ENCODE measurements at regions not wholly inside any gene's neighbourhood (a gene's known extent, or its start where the extent isn't known, plus 50 kb on each side); places are given as distances from the start of the nearest gene placed in this dataset.
"Not testable (repeated sequence)": the region's sequence is repeated elsewhere in the genome, so short reads cannot be mapped to it uniquely, and the experiment has no call there.

GRCh38 chr20:54922096-54922495, 446.7 kb downstream of the DOK5 start:
- Mint-ChIP-seq H3K4me3 (ENCODE audit: unreplicated experiment) (no peak overlapping the region), H3K27me3 (ENCODE audit: insufficient read depth, unreplicated experiment) (peaks cover 3% of the 10 kb centered on the region), H3K36me3 (ENCODE audit: insufficient read depth, unreplicated experiment) (no peaks in the 10 kb centered on the region), H3K27ac (ENCODE audit: unreplicated experiment) (no peak overlapping the region), H3K4me1 (ENCODE audit: low read depth, unreplicated experiment) (no peaks in the 10 kb centered on the region), H3K9me3 (ENCODE audit: unreplicated experiment) (no peaks in the 10 kb centered on the region)
- CTCF ChIA-PET = no interaction called here
- no TSS peak for BruUV-seq (replicated peaks)
- intact Hi-C loops (cut with micrococcal nuclease; ENCODE audit: unreplicated experiment) = no loop called here
- H3K9me3 ChIP-seq = peaks cover 3% of the 10 kb centered on the region; the same call in 1 of the 2 replicates
- no peak for TF ChIP-seq CTCF (IDR thresholded peaks at IDR 0.05; ENCODE audit: insufficient read depth in 1 of 2, low read depth in 1 of 2, low read length in 1 of 2, severe bottlenecking in 1 of 2, unreplicated experiment in 1 of 2)
- H3K27me3 ChIP-seq (replicated peaks; ENCODE audit: control insufficient read depth, insufficient read depth, low read length) = no peaks in the 10 kb centered on the region
- no peak for DNase-seq
- POLR2A ChIA-PET = no interaction called here
- no peak overlapping the region for H3K4me3 ChIP-seq (ENCODE audit: low read depth, low read length)
- no peaks in the 10 kb centered on the region for H3K4me1 ChIP-seq
- H3K36me3 ChIP-seq (ENCODE audit: control insufficient read depth, insufficient read depth, low read length) = no peaks in the 10 kb centered on the region

GRCh38 chr20:54920491-54920890, 445.1 kb downstream of the DOK5 start:
- POLR2A ChIA-PET = no interaction called here
- no peaks in the 10 kb centered on the region for H3K4me1 Mint-ChIP-seq (ENCODE audit: low read depth, unreplicated experiment)

GRCh38 chr20:54918993-54919392, 443.6 kb downstream of the DOK5 start:
- BruUV-seq (replicated peaks); POLR2A ChIA-PET; H3K36me3 Mint-ChIP-seq (ENCODE audit: insufficient read depth, unreplicated experiment); H3K4me3 Mint-ChIP-seq (ENCODE audit: unreplicated experiment); H3K9me3 Mint-ChIP-seq (ENCODE audit: unreplicated experiment); H3K27me3 ChIP-seq (replicated peaks; ENCODE audit: control insufficient read depth, insufficient read depth, low read length); H3K27me3 Mint-ChIP-seq (ENCODE audit: insufficient read depth, unreplicated experiment); H3K9me3 ChIP-seq; H3K36me3 ChIP-seq (ENCODE audit: control insufficient read depth, insufficient read depth, low read length); H3K27ac Mint-ChIP-seq (ENCODE audit: unreplicated experiment); H3K4me3 ChIP-seq (ENCODE audit: low read depth, low read length); intact Hi-C loops (cut with micrococcal nuclease; ENCODE audit: unreplicated experiment); H3K4me1 ChIP-seq; H3K4me1 Mint-ChIP-seq (ENCODE audit: low read depth, unreplicated experiment); DNase-seq: not testable (repeated sequence)
- CTCF ChIA-PET = interaction anchor here (0.8 kb wide), 1 partner anchor 395 kb away, joined by 3 read pairs; no protein-coding TSS in a partner anchor

More at GRCh38 chr20:54920491-54920890, 445.1 kb downstream of the DOK5 start:
- BruUV-seq (replicated peaks) = no TSS peak
- CTCF ChIA-PET = no interaction called here
- H3K27me3 Mint-ChIP-seq (ENCODE audit: insufficient read depth, unreplicated experiment) = peaks cover 3% of the 10 kb centered on the region
- no peaks in the 10 kb centered on the region for H3K36me3 Mint-ChIP-seq (ENCODE audit: insufficient read depth, unreplicated experiment)
- no peaks in the 10 kb centered on the region for H3K4me1 ChIP-seq
- no peak for TF ChIP-seq CTCF (IDR thresholded peaks at IDR 0.05; ENCODE audit: insufficient read depth in 1 of 2, low read depth in 1 of 2, low read length in 1 of 2, severe bottlenecking in 1 of 2, unreplicated experiment in 1 of 2)
- no peaks in the 10 kb centered on the region for H3K9me3 Mint-ChIP-seq (ENCODE audit: unreplicated experiment)
- H3K36me3 ChIP-seq (ENCODE audit: control insufficient read depth, insufficient read depth, low read length) = no peaks in the 10 kb centered on the region
- no peak overlapping the region for H3K27ac Mint-ChIP-seq (ENCODE audit: unreplicated experiment)
- no peak for DNase-seq
- intact Hi-C loops (cut with micrococcal nuclease; ENCODE audit: unreplicated experiment) = no loop called here
- no peak overlapping the region for H3K4me3 Mint-ChIP-seq (ENCODE audit: unreplicated experiment)
- H3K27me3 ChIP-seq (replicated peaks; ENCODE audit: control insufficient read depth, insufficient read depth, low read length) = no peaks in the 10 kb centered on the region
- peaks cover 3% of the 10 kb centered on the region; the same call in 1 of the 2 replicates for H3K9me3 ChIP-seq
- no peak overlapping the region for H3K4me3 ChIP-seq (ENCODE audit: low read depth, low read length)

- no peaks in the 10 kb centered on the region for H3K9me3 ChIP-seq
- BruUV-seq (replicated peaks) = no TSS peak
- H3K36me3 ChIP-seq (ENCODE audit: control insufficient read depth, insufficient read depth, low read length) = no peaks in the 10 kb centered on the region
- no peak for TF ChIP-seq CTCF (IDR thresholded peaks at IDR 0.05; ENCODE audit: insufficient read depth in 1 of 2, low read depth in 1 of 2, low read length in 1 of 2, severe bottlenecking in 1 of 2, unreplicated experiment in 1 of 2)
- Mint-ChIP-seq H3K9me3 (ENCODE audit: unreplicated experiment) (no peaks in the 10 kb centered on the region), H3K27me3 (ENCODE audit: insufficient read depth, unreplicated experiment) (peaks cover 3% of the 10 kb centered on the region), H3K27ac (ENCODE audit: unreplicated experiment) (no peak overlapping the region), H3K36me3 (ENCODE audit: insufficient read depth, unreplicated experiment) (no peaks in the 10 kb centered on the region), H3K4me3 (ENCODE audit: unreplicated experiment) (no peak overlapping the region), H3K4me1 (ENCODE audit: low read depth, unreplicated experiment) (no peaks in the 10 kb centered on the region)
- H3K27me3 ChIP-seq (replicated peaks; ENCODE audit: control insufficient read depth, insufficient read depth, low read length) = no peaks in the 10 kb centered on the region
- H3K4me3 ChIP-seq (ENCODE audit: low read depth, low read length) = no peak overlapping the region
- no peak for DNase-seq
- intact Hi-C loops (cut with micrococcal nuclease; ENCODE audit: unreplicated experiment) = no loop called here
- ChIA-PET POLR2A (no interaction called here), CTCF (no interaction called here)
- no peaks in the 10 kb centered on the region for H3K4me1 ChIP-seq
Measured at GRCh38 chr20:54914995-54915394, 439.6 kb downstream of the DOK5 start.

All from Caco-2 (cell line).